CD4-positive, CD25-positive, alpha-beta regulatory T cell (primary cell): ENCODE measurements at regions not wholly inside any gene's neighbourhood (a gene's known extent, or its start where the extent isn't known, plus 50 kb on each side); places are given as distances from the start of the nearest gene placed in this dataset.
"Not testable (repeated sequence)": the region's sequence is repeated elsewhere in the genome, so short reads cannot be mapped to it uniquely, and the experiment has no call there.

Source experiments
- ATAC-seq, 2 donors: fragments of 150-1000 bp; cut with Tn5 transposase; one replicate each; pipeline ENCODE4 v1.10.0; 2021; ENCODE audit warnings: low read depth in 2 of 2, moderate number of reproducible peaks in 2 of 2, moderate library complexity in 1 of 2
- DNase-seq, 3 donors: peaks; one replicate each; pipeline versions ENCODE4 v3.0.0 to v3.0.0-alpha.2; 2012 to 2022; ENCODE audit warnings: mixed read lengths in 1 of 3
- H3K27ac ChIP-seq: one replicate; pipeline ENCODE4 v1.7.0; 2013; ENCODE audit warnings: mild to moderate bottlenecking, low read length; ENCODE audit not compliant: insufficient read depth, poor library complexity, severe bottlenecking
- H3K27me3 ChIP-seq: one replicate; pipeline ENCODE4 v1.7.0; 2013; ENCODE audit warnings: low read length; ENCODE audit not compliant: control insufficient read depth, insufficient read depth
- H3K36me3 ChIP-seq: one replicate; pipeline ENCODE4 v1.7.0; 2013; ENCODE audit warnings: mild to moderate bottlenecking, low read length, moderate library complexity; ENCODE audit not compliant: control insufficient read depth, insufficient read depth
- H3K4me1 ChIP-seq: 2 replicates; pipeline ENCODE4 v1.7.0; 2013; ENCODE audit warnings: mild to moderate bottlenecking, low read length; ENCODE audit not compliant: insufficient read depth, control insufficient read depth, poor library complexity, severe bottlenecking
- H3K4me3 ChIP-seq: one replicate; pipeline ENCODE4 v1.7.0; 2013; ENCODE audit warnings: low read depth, mild to moderate bottlenecking, low read length, moderate library complexity
- H3K9me3 ChIP-seq, 2 experiments: 1 replicate in 1 of 2; 2 replicates in 1 of 2; pipeline ENCODE4 v1.7.0; 2013; ENCODE audit warnings: low read length in 2 of 2, mild to moderate bottlenecking in 1 of 2, moderate library complexity in 1 of 2; ENCODE audit not compliant: control insufficient read depth in 2 of 2
- H3K27ac Mint-ChIP-seq, 3 donors: one replicate each; pipeline ENCODE4 v1.8.0; 2020 to 2022; ENCODE audit warnings: mild to moderate bottlenecking in 3 of 3, mixed read lengths in 3 of 3, moderate library complexity in 2 of 3
- H3K27me3 Mint-ChIP-seq: one replicate; pipeline ENCODE4 v1.8.0; 2022; ENCODE audit warnings: mild to moderate bottlenecking, mixed read lengths
- H3K36me3 Mint-ChIP-seq: one replicate; pipeline ENCODE4 v1.8.0; 2020; ENCODE audit warnings: mixed read lengths
- H3K4me1 Mint-ChIP-seq, 4 donors: one replicate each; pipeline ENCODE4 v1.8.0; 2020 to 2022; ENCODE audit warnings: mixed read lengths in 4 of 4, mild to moderate bottlenecking in 1 of 4
- H3K4me3 Mint-ChIP-seq, 4 donors: one replicate each; pipeline ENCODE4 v1.8.0; 2020 to 2022; ENCODE audit warnings: mild to moderate bottlenecking in 4 of 4, mixed read lengths in 4 of 4, moderate library complexity in 3 of 4
- H3K9me3 Mint-ChIP-seq, 7 donors: one replicate each; pipeline ENCODE4 v1.8.0; 2020 to 2022; ENCODE audit warnings: mixed read lengths in 7 of 7, mild to moderate bottlenecking in 3 of 7, moderate library complexity in 2 of 7

DNA sequence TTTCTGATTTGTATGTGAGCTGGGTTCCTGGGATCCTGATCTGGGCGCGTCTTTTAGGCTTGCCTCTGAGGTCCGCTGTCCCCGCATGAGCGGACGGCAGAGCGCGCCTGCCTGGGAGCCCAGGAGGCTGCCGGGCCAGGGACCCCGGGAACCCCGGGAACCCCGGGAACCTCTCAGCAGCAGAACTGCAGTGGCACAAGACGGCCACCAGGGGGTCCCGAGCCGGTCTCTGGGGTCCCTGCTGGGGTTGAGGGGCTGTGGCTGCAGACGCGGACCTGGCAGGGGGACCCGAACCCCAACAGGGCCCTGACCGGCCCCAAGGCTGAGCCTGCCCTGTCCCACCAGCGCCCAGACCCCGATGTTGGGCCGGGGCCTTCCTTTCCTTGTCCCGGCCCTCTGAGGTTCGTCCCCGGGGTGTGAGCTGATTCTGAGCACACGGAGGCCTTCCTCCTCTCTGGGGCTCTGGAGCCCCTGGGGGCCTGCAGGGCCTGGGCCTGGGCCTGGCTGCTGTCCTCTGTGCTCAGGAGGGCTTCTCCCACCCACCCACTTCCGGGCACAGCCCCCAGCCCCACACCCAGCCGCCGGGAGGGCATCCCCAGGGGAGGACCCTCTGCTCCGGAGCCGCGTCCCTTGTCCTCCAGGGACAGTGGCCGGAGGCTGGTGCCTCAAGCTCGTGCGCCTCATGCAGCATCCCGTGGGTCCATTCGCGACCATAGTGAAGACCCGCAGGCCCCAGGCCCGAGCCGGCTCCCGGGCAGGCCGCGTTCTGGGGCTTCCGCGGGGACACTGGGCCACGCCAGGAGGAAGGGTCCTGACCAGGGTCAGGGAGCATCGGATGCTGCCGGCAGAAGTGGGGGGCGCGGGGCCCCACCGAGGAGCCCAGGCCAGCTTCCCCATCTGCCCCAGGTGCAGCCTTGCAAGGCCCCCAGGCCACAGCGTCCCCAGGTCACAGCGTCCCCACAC, 152.9 kb downstream of the TMEM121 start:
- not testable (repeated sequence) for H3K4me3 Mint-ChIP-seq, H3K9me3 Mint-ChIP-seq, H3K4me3 ChIP-seq, H3K27ac Mint-ChIP-seq, H3K4me1 ChIP-seq, ATAC-seq, H3K27me3 ChIP-seq, H3K36me3 Mint-ChIP-seq, H3K36me3 ChIP-seq, H3K9me3 ChIP-seq, H3K4me1 Mint-ChIP-seq, H3K27me3 Mint-ChIP-seq, H3K27ac ChIP-seq, DNase-seq

DNA sequence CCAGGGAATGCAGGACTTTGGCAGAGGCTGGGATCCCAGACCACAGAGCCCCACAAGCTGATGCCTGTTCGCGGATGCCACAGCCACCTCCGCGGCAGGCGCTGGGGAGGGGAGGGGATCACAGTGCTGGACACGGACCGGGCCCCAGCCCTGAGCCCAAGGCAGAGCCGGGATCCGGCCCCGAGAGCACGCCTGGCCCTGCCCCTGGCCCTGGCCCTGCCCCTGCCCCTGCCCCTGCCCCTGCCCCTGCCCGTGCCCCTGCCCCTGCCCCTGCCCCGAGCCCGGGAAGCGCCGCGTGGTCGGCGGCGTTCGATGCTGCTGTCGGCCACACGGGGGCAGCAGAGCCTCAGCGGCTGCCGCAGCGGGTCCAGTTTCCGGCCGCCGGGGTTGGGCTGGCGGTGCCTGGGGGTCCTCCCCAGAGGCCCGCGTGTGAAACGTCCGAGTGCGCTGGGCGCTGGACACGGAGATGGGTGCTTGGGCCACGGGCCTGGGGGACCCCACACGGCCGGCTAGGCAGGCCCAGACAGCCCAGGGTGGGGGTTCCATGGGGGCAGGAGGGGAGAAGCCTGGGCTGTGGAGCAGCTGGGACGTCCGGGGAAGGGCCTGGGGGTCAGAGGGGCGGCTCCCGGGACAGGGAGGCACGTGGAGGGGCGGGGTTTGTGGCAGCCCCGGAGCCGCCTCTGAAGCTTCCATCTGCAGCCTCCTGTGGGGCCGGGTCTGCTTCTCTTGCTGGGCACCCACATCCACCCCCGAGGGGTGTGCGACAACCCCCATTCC, 153.8 kb downstream of the TMEM121 start:
- H3K36me3 ChIP-seq, H3K27ac Mint-ChIP-seq, H3K9me3 Mint-ChIP-seq, H3K4me1 Mint-ChIP-seq, H3K27me3 ChIP-seq, H3K27ac ChIP-seq, H3K4me3 ChIP-seq, H3K36me3 Mint-ChIP-seq, H3K4me1 ChIP-seq, H3K9me3 ChIP-seq, H3K27me3 Mint-ChIP-seq, H3K4me3 Mint-ChIP-seq: not testable (repeated sequence)
- ATAC-seq (peak; percentile 61 to 66), DNase-seq (peak in 1 of 3 donors; percentile 17)

DNA sequence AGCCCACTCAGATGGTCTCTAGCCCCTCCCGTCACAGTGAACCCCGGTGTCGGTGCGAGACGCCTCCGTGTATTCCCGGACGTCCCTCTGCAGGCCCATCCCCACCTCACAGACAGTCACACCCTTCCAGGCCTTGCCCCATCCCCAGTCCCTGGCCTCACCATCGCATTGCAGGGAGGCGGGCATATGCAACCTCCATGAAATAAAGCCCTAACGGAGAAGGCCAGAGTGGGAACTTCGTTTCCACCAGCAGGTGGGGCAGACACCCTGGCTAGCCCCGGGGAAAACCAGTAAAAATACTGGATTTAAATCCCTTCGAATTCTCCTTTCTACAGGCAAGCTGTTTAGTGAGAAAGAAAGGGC, 154.3 kb downstream of the TMEM121 start:
- H3K9me3 ChIP-seq, DNase-seq, H3K36me3 ChIP-seq, H3K9me3 Mint-ChIP-seq, H3K4me3 ChIP-seq, H3K27me3 ChIP-seq, H3K4me1 ChIP-seq, H3K27ac Mint-ChIP-seq, H3K4me3 Mint-ChIP-seq, H3K27me3 Mint-ChIP-seq, H3K4me1 Mint-ChIP-seq, H3K36me3 Mint-ChIP-seq, H3K27ac ChIP-seq: not testable (repeated sequence)
- ATAC-seq, result peak in 1 of 2 donors; percentile 10

GRCh38 chr14:105681606-105682185, 155.3 kb downstream of the TMEM121 start:
- H3K36me3 ChIP-seq, H3K27me3 Mint-ChIP-seq, H3K9me3 Mint-ChIP-seq, H3K4me1 ChIP-seq, DNase-seq, ATAC-seq, H3K36me3 Mint-ChIP-seq, H3K4me1 Mint-ChIP-seq, H3K4me3 Mint-ChIP-seq, H3K27ac ChIP-seq, H3K4me3 ChIP-seq, H3K9me3 ChIP-seq, H3K27me3 ChIP-seq: not testable (repeated sequence)
- H3K27ac Mint-ChIP-seq, result peak overlapping the region in 1 of 3 donors; percentile 42

DNA sequence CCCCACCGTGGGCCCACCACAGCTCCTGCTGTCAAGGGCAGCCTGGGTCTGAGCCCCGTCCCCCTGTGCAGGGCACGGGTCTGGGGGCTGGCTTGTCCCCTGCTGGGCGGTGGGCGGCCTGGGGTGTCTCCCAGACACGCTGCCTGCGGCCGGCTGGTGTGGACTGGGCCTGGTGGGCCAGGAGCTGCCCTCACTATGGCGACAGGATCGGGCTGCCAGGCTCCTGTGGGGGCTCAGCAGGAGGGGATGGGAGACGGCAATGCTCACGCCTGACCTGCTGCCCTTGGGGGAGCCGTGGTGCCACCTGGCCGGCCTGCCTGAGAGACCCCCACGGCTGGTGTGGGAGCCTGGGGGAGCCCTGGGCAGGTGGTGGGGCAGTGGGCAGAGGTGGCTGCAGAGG, 156.1 kb downstream of the TMEM121 start:
- H3K9me3 ChIP-seq, H3K36me3 Mint-ChIP-seq, H3K4me3 ChIP-seq, H3K4me1 ChIP-seq, DNase-seq, H3K27me3 Mint-ChIP-seq, H3K9me3 Mint-ChIP-seq, H3K4me3 Mint-ChIP-seq, H3K27ac Mint-ChIP-seq, H3K27ac ChIP-seq, H3K27me3 ChIP-seq, ATAC-seq, H3K36me3 ChIP-seq, H3K4me1 Mint-ChIP-seq: not testable (repeated sequence)

DNA sequence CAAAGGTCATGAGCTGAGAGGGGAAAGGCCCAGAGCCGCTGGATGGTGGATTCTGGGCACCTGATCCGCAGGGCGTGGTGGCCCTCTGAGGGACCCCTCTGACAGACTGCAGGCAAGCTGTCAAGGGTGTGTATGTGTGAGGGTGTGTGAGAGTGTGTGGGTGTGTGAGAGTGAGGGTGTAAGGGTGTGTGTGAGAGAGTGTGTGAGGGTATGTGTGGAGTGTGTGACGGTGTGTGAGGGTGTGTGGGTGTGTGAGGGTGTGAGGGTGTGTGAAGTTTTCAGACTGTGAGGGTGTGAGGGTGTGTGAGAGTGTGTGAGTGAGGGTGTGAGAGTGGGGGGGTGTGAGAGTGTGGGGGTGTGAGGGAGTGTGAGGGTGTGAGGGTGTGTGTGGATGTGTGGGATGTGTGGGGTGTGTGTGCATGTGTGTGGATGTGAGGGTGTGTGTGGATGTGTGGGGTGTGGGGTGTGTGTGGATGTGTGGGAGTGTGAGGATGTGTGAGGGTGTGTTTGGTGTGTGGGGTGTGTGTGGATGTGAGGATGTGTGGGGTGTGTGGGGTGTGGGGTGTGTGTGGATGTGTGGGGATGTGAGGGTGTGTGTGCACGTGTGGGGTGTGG, 156.7 kb downstream of the TMEM121 start:
- Histone ChIP-seq H3K36me3 (no peaks in the 10 kb centered on the region), H3K4me3 (no peak overlapping the region), H3K27me3 (no peaks in the 10 kb centered on the region), H3K9me3 (no peaks in the 10 kb centered on the region), H3K4me1 (peaks cover 2% of the 10 kb centered on the region), H3K27ac (no peak overlapping the region)
- H3K4me1 Mint-ChIP-seq, result peaks cover 0 to 6% (median 5%) of the 10 kb centered on the region in 4 donors
- no peak overlapping the region for H3K4me3 Mint-ChIP-seq
- DNase-seq (no peak), ATAC-seq (no peak)
- H3K27ac Mint-ChIP-seq, result peak overlapping the region in 1 of 3 donors; percentile 46
- no peaks in the 10 kb centered on the region for H3K27me3 Mint-ChIP-seq
- H3K9me3 Mint-ChIP-seq, result peaks cover 0 to 3% (median 0%) of the 10 kb centered on the region in 7 donors
- H3K36me3 Mint-ChIP-seq, result no peaks in the 10 kb centered on the region

GRCh38 chr14:105684056-105684455, 157.7 kb downstream of the TMEM121 start:
- not testable (repeated sequence) for ATAC-seq, DNase-seq, H3K27ac Mint-ChIP-seq, H3K36me3 Mint-ChIP-seq, H3K9me3 ChIP-seq, H3K27me3 Mint-ChIP-seq, H3K27me3 ChIP-seq, H3K4me3 Mint-ChIP-seq, H3K4me3 ChIP-seq, H3K27ac ChIP-seq, H3K4me1 Mint-ChIP-seq, H3K36me3 ChIP-seq, H3K4me1 ChIP-seq, H3K9me3 Mint-ChIP-seq
